ENCODE measurements at regions not wholly inside any gene's neighbourhood (a gene's known extent, or its start where the extent isn't known, plus 50 kb on each side); places are given as distances from the start of the nearest gene placed in this dataset.

DNA sequence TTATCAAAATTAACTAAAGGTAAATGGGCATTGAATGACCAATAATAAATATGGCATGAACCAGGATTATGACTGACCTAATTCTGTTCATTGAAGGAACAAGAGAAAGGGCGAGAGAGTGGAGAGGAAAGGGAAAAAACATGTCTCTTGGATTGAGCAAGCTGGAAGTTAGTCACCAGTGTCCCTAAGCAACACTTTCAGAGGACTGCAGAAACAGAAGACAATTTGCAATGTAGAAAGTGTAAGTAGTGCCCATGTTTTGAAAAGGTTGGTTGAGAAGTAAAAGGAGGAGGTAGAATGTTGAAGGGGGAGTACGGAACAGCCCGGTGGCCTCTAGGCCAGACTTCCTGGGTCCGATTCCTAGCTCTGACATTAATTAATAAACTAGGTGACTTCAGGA lies 94.6 kb downstream of the FAS start:
- RAD21 ChIA-PET (ENCODE audit: low non-redundant PET in 1 of 2, low total read pairs in 2 of 2, uncharacterized antibody in 2 of 2, unreplicated experiment in 2 of 2), result no interaction called here
- intact Hi-C loops (cut with micrococcal nuclease), result no loop called here
- Histone ChIP-seq H3K4me1 (ENCODE audit: control insufficient read depth in 1 of 2, insufficient read depth in 2 of 2, low read length in 2 of 2) (no peaks in the 10 kb centered on the region), H2AFZ (ENCODE audit: low read depth, low read length, poor library complexity, severe bottlenecking) (no peak overlapping the region), H3K27me3 (ENCODE audit: insufficient read depth, low read length) (no peaks in the 10 kb centered on the region), H3K9me3 (ENCODE audit: control insufficient read depth in 1 of 2, insufficient read depth in 1 of 2, low read depth in 1 of 2, low read length in 2 of 2) (no peaks in the 10 kb centered on the region), H4K20me1 (ENCODE audit: insufficient read depth) (no peaks in the 10 kb centered on the region), H3K9ac (ENCODE audit: low read length) (no peak overlapping the region), H3K4me3 (replicated peaks in 1 of 2; ENCODE audit: low read depth in 1 of 2, low read length in 2 of 2) (no peak overlapping the region), H3K36me3 (ENCODE audit: control insufficient read depth in 1 of 2, insufficient read depth in 2 of 2, low read length in 2 of 2) (no peaks in the 10 kb centered on the region), H3K27ac (ENCODE audit: low read depth, low read length) (no peak overlapping the region), H3K9me2 (ENCODE audit: insufficient read depth) (no peaks in the 10 kb centered on the region), H3K79me2 (ENCODE audit: insufficient read depth, low read length) (no peaks in the 10 kb centered on the region), H3K4me2 (ENCODE audit: low read length) (no peak overlapping the region)
- POLR2A ChIA-PET, result no interaction called here
- BruUV-seq (replicated peaks), result no TSS peak
- CTCF ChIA-PET, result no interaction called here
- ATAC-seq (no peak), DNase-seq (ENCODE audit: low read depth, low spot score) (no peak)
- TF ChIP-seq EGR1 (IDR thresholded peaks at IDR 0.05; ENCODE audit: low read depth), result no peak
- no peak for TF ChIP-seq POLR2A (IDR thresholded peaks at IDR 0.05; ENCODE audit: borderline replicate concordance, extremely low read depth, insufficient read depth, insufficient read length)
- no peak for TF ChIP-seq ZFX (IDR thresholded peaks at IDR 0.05)
- no peak for TF ChIP-seq SRF (IDR thresholded peaks at IDR 0.05; ENCODE audit: low read depth)
- no peak for TF ChIP-seq RAD21 (IDR thresholded peaks at IDR 0.05; ENCODE audit: low read depth)
- TF ChIP-seq, protein P1, sequence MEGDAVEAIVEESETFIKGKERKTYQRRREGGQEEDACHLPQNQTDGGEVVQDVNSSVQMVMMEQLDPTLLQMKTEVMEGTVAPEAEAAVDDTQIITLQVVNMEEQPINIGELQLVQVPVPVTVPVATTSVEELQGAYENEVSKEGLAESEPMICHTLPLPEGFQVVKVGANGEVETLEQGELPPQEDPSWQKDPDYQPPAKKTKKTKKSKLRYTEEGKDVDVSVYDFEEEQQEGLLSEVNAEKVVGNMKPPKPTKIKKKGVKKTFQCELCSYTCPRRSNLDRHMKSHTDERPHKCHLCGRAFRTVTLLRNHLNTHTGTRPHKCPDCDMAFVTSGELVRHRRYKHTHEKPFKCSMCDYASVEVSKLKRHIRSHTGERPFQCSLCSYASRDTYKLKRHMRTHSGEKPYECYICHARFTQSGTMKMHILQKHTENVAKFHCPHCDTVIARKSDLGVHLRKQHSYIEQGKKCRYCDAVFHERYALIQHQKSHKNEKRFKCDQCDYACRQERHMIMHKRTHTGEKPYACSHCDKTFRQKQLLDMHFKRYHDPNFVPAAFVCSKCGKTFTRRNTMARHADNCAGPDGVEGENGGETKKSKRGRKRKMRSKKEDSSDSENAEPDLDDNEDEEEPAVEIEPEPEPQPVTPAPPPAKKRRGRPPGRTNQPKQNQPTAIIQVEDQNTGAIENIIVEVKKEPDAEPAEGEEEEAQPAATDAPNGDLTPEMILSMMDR (IDR thresholded peaks at IDR 0.05 in 2 of 3, conservative IDR thresholded peaks at IDR 0.05 in 1 of 3; ENCODE audit: borderline replicate concordance in 1 of 3, insufficient read depth in 1 of 3, low read depth in 2 of 3, low read length in 2 of 3), result no peak
- TF ChIP-seq, protein P2, sequence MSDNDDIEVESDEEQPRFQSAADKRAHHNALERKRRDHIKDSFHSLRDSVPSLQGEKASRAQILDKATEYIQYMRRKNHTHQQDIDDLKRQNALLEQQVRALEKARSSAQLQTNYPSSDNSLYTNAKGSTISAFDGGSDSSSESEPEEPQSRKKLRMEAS (IDR thresholded peaks at IDR 0.05), result no peak
- no peak for TF ChIP-seq POLR2AphosphoS5 (IDR thresholded peaks at IDR 0.05; ENCODE audit: low read depth, low read length)

DNA sequence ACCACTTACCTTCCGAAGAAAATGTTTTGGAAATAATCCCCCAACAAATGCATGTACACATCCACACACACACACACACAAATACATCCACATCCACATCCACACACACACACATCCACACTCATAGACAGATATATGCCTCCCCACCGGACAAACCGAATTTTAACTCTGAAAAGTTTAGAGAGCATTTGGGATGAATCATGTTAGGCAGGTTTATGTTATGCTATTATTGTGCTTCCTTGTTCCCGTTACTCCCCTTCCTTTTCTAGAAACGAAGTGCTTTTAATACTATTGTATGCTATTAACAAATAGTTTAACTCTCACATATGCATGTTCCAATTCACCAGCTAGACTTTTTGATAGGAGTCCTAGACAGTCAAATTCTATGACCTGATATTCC lies 91.5 kb downstream of the FAS start:
- no peaks in the 10 kb centered on the region for H3K79me2 ChIP-seq (ENCODE audit: insufficient read depth, low read length)
- ATAC-seq, result no peak
- H3K36me3 ChIP-seq (ENCODE audit: control insufficient read depth in 1 of 2, insufficient read depth in 2 of 2, low read length in 2 of 2), result no peaks in the 10 kb centered on the region
- ChIA-PET CTCF (no interaction called here), RAD21 (ENCODE audit: low non-redundant PET in 1 of 2, low total read pairs in 2 of 2, uncharacterized antibody in 2 of 2, unreplicated experiment in 2 of 2) (no interaction called here), POLR2A (no interaction called here)
- no peak overlapping the region for H3K9ac ChIP-seq (ENCODE audit: low read length)
- H3K4me2 ChIP-seq (ENCODE audit: low read length), result no peak overlapping the region
- no peaks in the 10 kb centered on the region for H4K20me1 ChIP-seq (ENCODE audit: insufficient read depth)
- intact Hi-C loops (cut with micrococcal nuclease), result no loop called here
- TF ChIP-seq EZH2phosphoT487 (IDR thresholded peaks at IDR 0.05; ENCODE audit: borderline replicate concordance), result no peak
- TF ChIP-seq, protein P3, sequence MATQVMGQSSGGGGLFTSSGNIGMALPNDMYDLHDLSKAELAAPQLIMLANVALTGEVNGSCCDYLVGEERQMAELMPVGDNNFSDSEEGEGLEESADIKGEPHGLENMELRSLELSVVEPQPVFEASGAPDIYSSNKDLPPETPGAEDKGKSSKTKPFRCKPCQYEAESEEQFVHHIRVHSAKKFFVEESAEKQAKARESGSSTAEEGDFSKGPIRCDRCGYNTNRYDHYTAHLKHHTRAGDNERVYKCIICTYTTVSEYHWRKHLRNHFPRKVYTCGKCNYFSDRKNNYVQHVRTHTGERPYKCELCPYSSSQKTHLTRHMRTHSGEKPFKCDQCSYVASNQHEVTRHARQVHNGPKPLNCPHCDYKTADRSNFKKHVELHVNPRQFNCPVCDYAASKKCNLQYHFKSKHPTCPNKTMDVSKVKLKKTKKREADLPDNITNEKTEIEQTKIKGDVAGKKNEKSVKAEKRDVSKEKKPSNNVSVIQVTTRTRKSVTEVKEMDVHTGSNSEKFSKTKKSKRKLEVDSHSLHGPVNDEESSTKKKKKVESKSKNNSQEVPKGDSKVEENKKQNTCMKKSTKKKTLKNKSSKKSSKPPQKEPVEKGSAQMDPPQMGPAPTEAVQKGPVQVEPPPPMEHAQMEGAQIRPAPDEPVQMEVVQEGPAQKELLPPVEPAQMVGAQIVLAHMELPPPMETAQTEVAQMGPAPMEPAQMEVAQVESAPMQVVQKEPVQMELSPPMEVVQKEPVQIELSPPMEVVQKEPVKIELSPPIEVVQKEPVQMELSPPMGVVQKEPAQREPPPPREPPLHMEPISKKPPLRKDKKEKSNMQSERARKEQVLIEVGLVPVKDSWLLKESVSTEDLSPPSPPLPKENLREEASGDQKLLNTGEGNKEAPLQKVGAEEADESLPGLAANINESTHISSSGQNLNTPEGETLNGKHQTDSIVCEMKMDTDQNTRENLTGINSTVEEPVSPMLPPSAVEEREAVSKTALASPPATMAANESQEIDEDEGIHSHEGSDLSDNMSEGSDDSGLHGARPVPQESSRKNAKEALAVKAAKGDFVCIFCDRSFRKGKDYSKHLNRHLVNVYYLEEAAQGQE (IDR thresholded peaks at IDR 0.05; ENCODE audit: low read depth), result no peak
- no peak for TF ChIP-seq ELF1 (IDR thresholded peaks at IDR 0.05; ENCODE audit: borderline replicate concordance, low read depth)
- TF ChIP-seq SP1 (IDR thresholded peaks at IDR 0.05; ENCODE audit: low read depth), result no peak
- no peak for TF ChIP-seq TCF7L2 (IDR thresholded peaks at IDR 0.05; ENCODE audit: borderline replicate concordance, extremely low read depth, insufficient read depth, insufficient read length)
- TF ChIP-seq SRF (IDR thresholded peaks at IDR 0.05; ENCODE audit: low read depth), result no peak
- no peak for TF ChIP-seq YY1 (IDR thresholded peaks at IDR 0.05; ENCODE audit: extremely low read depth, insufficient replicate concordance, low read depth, low read length)
- H3K27ac ChIP-seq (ENCODE audit: low read depth, low read length), result no peak overlapping the region
- H3K9me2 ChIP-seq (ENCODE audit: insufficient read depth), result no peaks in the 10 kb centered on the region
- no peak overlapping the region for H3K4me3 ChIP-seq (replicated peaks in 1 of 2; ENCODE audit: low read depth in 1 of 2, low read length in 2 of 2)
- H3K27me3 ChIP-seq (ENCODE audit: insufficient read depth, low read length), result no peaks in the 10 kb centered on the region
- H3K4me1 ChIP-seq (ENCODE audit: control insufficient read depth in 1 of 2, insufficient read depth in 2 of 2, low read length in 2 of 2), result no peaks in the 10 kb centered on the region
- no peak for DNase-seq (ENCODE audit: low read depth, low spot score)
- no peak overlapping the region for H2AFZ ChIP-seq (ENCODE audit: low read depth, low read length, poor library complexity, severe bottlenecking)
- BruUV-seq (replicated peaks), result no TSS peak
- H3K9me3 ChIP-seq (ENCODE audit: control insufficient read depth in 1 of 2, insufficient read depth in 1 of 2, low read depth in 1 of 2, low read length in 2 of 2), result no peaks in the 10 kb centered on the region
